Right lobe of liver (tissue), 4 donors: ENCODE measurements at regions not wholly inside any gene's neighbourhood (a gene's known extent, or its start where the extent isn't known, plus 50 kb on each side); places are given as distances from the start of the nearest gene placed in this dataset.

Source experiments
- POLR2A ChIP-seq: fragments of 450-650 bp; IDR thresholded peaks from one replicate; pipeline ENCODE4 v1.6.1; 2017; ENCODE audit warnings: antibody characterized with exemption, mild to moderate bottlenecking
- TF ChIP-seq, protein P1 (sequence below), 4 donors: fragments of 200-600 bp in 3 of 4; fragments of 450-650 bp in 1 of 4; IDR thresholded peaks; one replicate each; pipeline versions ENCODE4 v1.5.1 to v1.8.0; 2016 to 2022; ENCODE audit warnings: antibody characterized with exemption in 4 of 4, mild to moderate bottlenecking in 2 of 4
- donor health status: DM: no; HTN: no; CAD: no.
- donor health status: DM: no; HTN: no; CAD: no.
- donor health status: DM: no; HTN: yes; CAD: no.

GRCh38 chr17:77088455-77089123 lies 52.2 kb upstream of the SEC14L1 start:
- TF ChIP-seq, protein P1, sequence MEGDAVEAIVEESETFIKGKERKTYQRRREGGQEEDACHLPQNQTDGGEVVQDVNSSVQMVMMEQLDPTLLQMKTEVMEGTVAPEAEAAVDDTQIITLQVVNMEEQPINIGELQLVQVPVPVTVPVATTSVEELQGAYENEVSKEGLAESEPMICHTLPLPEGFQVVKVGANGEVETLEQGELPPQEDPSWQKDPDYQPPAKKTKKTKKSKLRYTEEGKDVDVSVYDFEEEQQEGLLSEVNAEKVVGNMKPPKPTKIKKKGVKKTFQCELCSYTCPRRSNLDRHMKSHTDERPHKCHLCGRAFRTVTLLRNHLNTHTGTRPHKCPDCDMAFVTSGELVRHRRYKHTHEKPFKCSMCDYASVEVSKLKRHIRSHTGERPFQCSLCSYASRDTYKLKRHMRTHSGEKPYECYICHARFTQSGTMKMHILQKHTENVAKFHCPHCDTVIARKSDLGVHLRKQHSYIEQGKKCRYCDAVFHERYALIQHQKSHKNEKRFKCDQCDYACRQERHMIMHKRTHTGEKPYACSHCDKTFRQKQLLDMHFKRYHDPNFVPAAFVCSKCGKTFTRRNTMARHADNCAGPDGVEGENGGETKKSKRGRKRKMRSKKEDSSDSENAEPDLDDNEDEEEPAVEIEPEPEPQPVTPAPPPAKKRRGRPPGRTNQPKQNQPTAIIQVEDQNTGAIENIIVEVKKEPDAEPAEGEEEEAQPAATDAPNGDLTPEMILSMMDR (IDR thresholded peaks at IDR 0.05), result peak; percentile 47 to 60 (median 54)
- TF ChIP-seq POLR2A, result peak; percentile 80
